GM12878 (cell line): ENCODE measurements at regions not wholly inside any gene's neighbourhood (a gene's known extent, or its start where the extent isn't known, plus 50 kb on each side); places are given as distances from the start of the nearest gene placed in this dataset.

ENCODE experiments used
- ATAC-seq: fragments of 200-7000 bp; cut with Tn5 transposase; 3 replicates; pipeline ENCODE4 v1.9.1; 2020; ENCODE audit warnings: mild to moderate bottlenecking, moderate library complexity
- BruUV-seq: library from RNA; stranded (reverse); fragments of 400-500 nt; replicated peaks from 2 replicates; lab custom pipeline; 2021; lab: Mats Ljungman, UMichigan
- CTCF ChIA-PET: fragments of 300-600 bp; sonication (Branson Sonifier 250); formaldehyde crosslinking; extraction: SDS; loops from one replicate; lab custom pipeline; 2021; ENCODE audit warnings: inconsistent platforms; lab: Yijun Ruan, JAX
- POLR2A ChIA-PET: fragments of 350-600 bp; formaldehyde crosslinking; extraction: SDS; loops from one replicate; lab custom pipeline; 2021; ENCODE audit warnings: inconsistent platforms; lab: Charles Lee
- RAD21 ChIA-PET: fragments of 300-600 bp; sonication (Branson Sonifier 250); formaldehyde crosslinking; loops from one replicate; lab custom pipeline; 2023; ENCODE audit warnings: antibody characterized with exemption; ENCODE audit not compliant: unreplicated experiment; lab: Charles Lee
- SMC1A ChIA-PET: fragments of 300-600 bp; sonication (Branson Sonifier 250); formaldehyde crosslinking; loops from one replicate; lab custom pipeline; 2023; ENCODE audit not compliant: unreplicated experiment, uncharacterized antibody; lab: Charles Lee
- DNase-seq: peaks from one replicate; pipeline ENCODE4 v3.0.0-alpha.2; 2011; ENCODE audit warnings: low read depth, low spot score
- FAIRE-seq: peaks from 3 replicates; lab custom pipeline; 2011; peaks lifted over from hg19 to GRCh38; lab: Jason Lieb, UNC
- H2AFZ ChIP-seq: 2 replicates; pipeline ENCODE4 v1.6.0; 2011; ENCODE audit warnings: low read depth, low read length, control low read depth; ENCODE audit not compliant: control insufficient read depth
- H3K27ac ChIP-seq: 2 replicates; pipeline ENCODE4 v1.5.1; 2011; ENCODE audit warnings: control low read depth; ENCODE audit not compliant: control insufficient read depth, insufficient read depth
- H3K27me3 ChIP-seq, 2 experiments: replicated peaks in 1 of 2; 2 replicates each; pipeline versions ENCODE4 v1.6.0 to v1.6.1; 2011; ENCODE audit warnings: low read length in 1 of 2; ENCODE audit not compliant: control insufficient read depth in 2 of 2, insufficient read depth in 2 of 2
- H3K36me3 ChIP-seq, 2 experiments: 2 replicates each; pipeline ENCODE4 v1.5.1; 2011; ENCODE audit warnings: low read length in 1 of 2; ENCODE audit not compliant: control insufficient read depth in 2 of 2, insufficient read depth in 2 of 2
- H3K4me1 ChIP-seq: 2 replicates; pipeline ENCODE4 v1.6.1; 2011; ENCODE audit warnings: mild to moderate bottlenecking, low read length, moderate library complexity, mixed read lengths; ENCODE audit not compliant: control insufficient read depth, insufficient read depth
- H3K4me2 ChIP-seq: 2 replicates; pipeline ENCODE4 v1.6.0; 2011; ENCODE audit warnings: control low read depth; ENCODE audit not compliant: control insufficient read depth, insufficient read depth
- H3K4me3 ChIP-seq: fragments of 200-600 bp; sonication (generic); 2 replicates; pipeline ENCODE4 v1.5.1; 2016
- H3K79me2 ChIP-seq: 2 replicates; pipeline ENCODE4 v1.6.0; 2011; ENCODE audit warnings: low read length; ENCODE audit not compliant: control insufficient read depth, insufficient read depth
- H3K9ac ChIP-seq: 2 replicates; pipeline ENCODE4 v1.8.0; 2011; ENCODE audit warnings: low read length, control low read depth, mixed read lengths; ENCODE audit not compliant: control insufficient read depth, insufficient read depth
- H3K9me3 ChIP-seq: replicated peaks from 3 replicates; pipeline ENCODE4 v1.5.1; 2011; ENCODE audit warnings: mild to moderate bottlenecking, low read length; ENCODE audit not compliant: control insufficient read depth, insufficient read depth
- H4K20me1 ChIP-seq: 2 replicates; pipeline ENCODE4 v1.6.0; 2011; ENCODE audit not compliant: control insufficient read depth, insufficient read depth
- EED ChIP-seq: sonication (generic); IDR thresholded peaks from 2 replicates; pipeline ENCODE4 v1.6.1; 2016; ENCODE audit warnings: antibody characterized with exemption, low read depth
- LARP7 ChIP-seq: fragments of 450-650 bp; IDR thresholded peaks from 2 replicates; pipeline ENCODE4 v1.6.1; 2017; ENCODE audit warnings: mild to moderate bottlenecking
- NFYA ChIP-seq: IDR thresholded peaks from 2 replicates; pipeline ENCODE4 v1.6.1; 2011; ENCODE audit warnings: low read depth, mild to moderate bottlenecking, low read length, improper control_type of control experiment, borderline replicate concordance
- NFYB ChIP-seq: IDR thresholded peaks from 2 replicates; pipeline ENCODE4 v1.6.1; 2011; ENCODE audit warnings: low read depth, mild to moderate bottlenecking, low read length, improper control_type of control experiment, moderate library complexity; ENCODE audit not compliant: insufficient read depth
- NR2F1 ChIP-seq: fragments of 450-650 bp; conservative IDR thresholded peaks from 2 replicates; pipeline ENCODE4 v1.6.1; 2017; ENCODE audit warnings: mild to moderate bottlenecking
- POU2F2 ChIP-seq: IDR thresholded peaks from 3 replicates; pipeline ENCODE4 v1.6.1; 2011; ENCODE audit warnings: low read depth, mild to moderate bottlenecking, low read length, borderline replicate concordance
- RELA ChIP-seq: fragments of 450-650 bp; IDR thresholded peaks from 2 replicates; pipeline ENCODE4 v1.8.0; 2014; ENCODE audit warnings: borderline replicate concordance; ENCODE audit not compliant: partially characterized antibody
- SKIL ChIP-seq: fragments of 450-650 bp; IDR thresholded peaks from 2 replicates; pipeline ENCODE4 v1.6.1; 2017; ENCODE audit warnings: mild to moderate bottlenecking, low read depth, inconsistent platforms; ENCODE audit not compliant: poor library complexity, severe bottlenecking
- SMAD1 ChIP-seq: fragments of 450-650 bp; IDR thresholded peaks from 2 replicates; pipeline ENCODE4 v1.6.1; 2018; ENCODE audit warnings: mild to moderate bottlenecking, low read depth; ENCODE audit not compliant: partially characterized antibody
- SREBF1 ChIP-seq: IDR thresholded peaks from 2 replicates; pipeline ENCODE4 v1.6.1; 2012; ENCODE audit warnings: mild to moderate bottlenecking, low read length
- WGBS: methylation state at CpG from one replicate; pipeline ENCODE4 v1.1.6; 2016; ENCODE audit warnings: low lambda C conversion rate; ENCODE audit not compliant: insufficient replicate concordance, insufficient coverage; ENCODE audit errors: missing lambda C conversion rate; 5-methylcytosine and 5-hydroxymethylcytosine counted together
- in situ Hi-C: fragments of 300-500 bp; cut with MboI; formaldehyde crosslinking; loops from 9 replicates; pipeline ENCODE4 v1.14.3; 2018; ENCODE audit warnings: mixed read lengths
- intact Hi-C: fragments of 100-400 bp; cut with micrococcal nuclease; formaldehyde crosslinking; loops from one replicate; pipeline ENCODE4 v1.14.2; 2022; ENCODE audit not compliant: unreplicated experiment
- TF ChIP-seq, protein P1 (sequence below): fragments of 450-650 bp; IDR thresholded peaks from 2 replicates; pipeline ENCODE4 v1.6.1; 2018; ENCODE audit warnings: borderline replicate concordance, mild to moderate bottlenecking; ENCODE audit not compliant: partially characterized antibody

GRCh38 chr2:149738767-149739166 is 151.2 kb upstream of the MMADHC start (continued):
- TF ChIP-seq NFYA, result no peak
- TF ChIP-seq RELA, result no peak
- no peak for TF ChIP-seq NR2F1
- TF ChIP-seq EED, result no peak
- TF ChIP-seq SREBF1, result no peak
- TF ChIP-seq, protein P1, sequence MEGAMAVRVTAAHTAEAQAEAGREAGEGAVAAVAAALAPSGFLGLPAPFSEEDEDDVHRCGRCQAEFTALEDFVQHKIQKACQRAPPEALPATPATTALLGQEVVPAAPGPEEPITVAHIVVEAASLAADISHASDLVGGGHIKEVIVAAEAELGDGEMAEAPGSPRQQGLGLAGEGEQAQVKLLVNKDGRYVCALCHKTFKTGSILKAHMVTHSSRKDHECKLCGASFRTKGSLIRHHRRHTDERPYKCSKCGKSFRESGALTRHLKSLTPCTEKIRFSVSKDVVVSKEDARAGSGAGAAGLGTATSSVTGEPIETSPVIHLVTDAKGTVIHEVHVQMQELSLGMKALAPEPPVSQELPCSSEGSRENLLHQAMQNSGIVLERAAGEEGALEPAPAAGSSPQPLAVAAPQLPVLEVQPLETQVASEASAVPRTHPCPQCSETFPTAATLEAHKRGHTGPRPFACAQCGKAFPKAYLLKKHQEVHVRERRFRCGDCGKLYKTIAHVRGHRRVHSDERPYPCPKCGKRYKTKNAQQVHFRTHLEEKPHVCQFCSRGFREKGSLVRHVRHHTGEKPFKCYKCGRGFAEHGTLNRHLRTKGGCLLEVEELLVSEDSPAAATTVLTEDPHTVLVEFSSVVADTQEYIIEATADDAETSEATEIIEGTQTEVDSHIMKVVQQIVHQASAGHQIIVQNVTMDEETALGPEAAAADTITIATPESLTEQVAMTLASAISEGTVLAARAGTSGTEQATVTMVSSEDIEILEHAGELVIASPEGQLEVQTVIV, result no peak
- no peak for TF ChIP-seq SKIL
- TF ChIP-seq, all 136 proteins: peak for 0

DNA sequence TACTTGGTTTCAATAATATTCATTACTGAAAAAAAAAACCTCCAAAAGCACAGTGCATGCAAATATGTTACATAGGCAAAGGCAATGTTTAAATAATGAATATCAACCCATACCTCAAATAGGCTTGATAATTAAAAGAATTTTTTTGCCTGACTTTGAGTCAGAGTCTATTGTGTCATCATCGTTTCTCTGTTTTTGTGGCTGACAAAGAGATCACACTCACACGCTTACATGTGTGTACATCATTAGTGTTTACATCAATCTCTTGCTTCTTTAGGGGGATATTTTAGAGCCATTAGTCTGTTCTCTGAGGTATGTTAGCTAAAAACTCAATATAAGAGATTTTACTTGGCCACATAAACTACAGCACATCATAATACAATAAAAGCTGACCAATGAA is 150.3 kb upstream of the MMADHC start:
- no peaks in the 10 kb centered on the region for H3K4me1 ChIP-seq
- H3K27me3 ChIP-seq, result no peaks in the 10 kb centered on the region
- H2AFZ ChIP-seq, result no peak overlapping the region
- FAIRE-seq (no peak), ATAC-seq (no peak), DNase-seq (no peak)
- no peak overlapping the region for H3K27ac ChIP-seq
- no peak for TF ChIP-seq LARP7
- TF ChIP-seq NFYB, result no peak
- TF ChIP-seq POU2F2, result no peak
- no peak for TF ChIP-seq SMAD1
- ChIA-PET CTCF (no interaction called here), RAD21 (no interaction called here), POLR2A (no interaction called here), SMC1A (no interaction called here)
- H4K20me1 ChIP-seq, result no peaks in the 10 kb centered on the region
- no peak overlapping the region for H3K4me2 ChIP-seq
- 66% methylated on average over 2 of the region's 2 CpGs for WGBS
- BruUV-seq, result no TSS peak
- in situ Hi-C loops (no loop called here), intact Hi-C loops (no loop called here)
- no peak overlapping the region for H3K9ac ChIP-seq
- H3K79me2 ChIP-seq, result no peaks in the 10 kb centered on the region
- H3K4me3 ChIP-seq, result no peak overlapping the region
- H3K36me3 ChIP-seq, result no peaks in the 10 kb centered on the region
- H3K9me3 ChIP-seq, result no peaks in the 10 kb centered on the region
